Loucy (cell line): ENCODE measurements at regions not wholly inside any gene's neighbourhood (a gene's known extent, or its start where the extent isn't known, plus 50 kb on each side); places are given as distances from the start of the nearest gene placed in this dataset.

Experiments
- CTCF ChIP-seq: fragments of 200-600 bp; sonication (generic); conservative IDR thresholded peaks from 2 replicates; pipeline ENCODE4 v1.5.1; 2014; ENCODE audit warnings: mild to moderate bottlenecking, antibody characterized with exemption, low read length
- EZH2phosphoT487 ChIP-seq: fragments of 200-600 bp; IDR thresholded peaks from 2 replicates; pipeline ENCODE4 v1.6.1; 2018; ENCODE audit warnings: antibody characterized with exemption, mild to moderate bottlenecking, moderate library complexity, borderline replicate concordance

GRCh38 chr17:11002417-11002816 lies 164.5 kb upstream of the PIRT start:
- TF ChIP-seq CTCF (no peak), EZH2phosphoT487 (no peak)
